HUES64 (cell line): ENCODE measurements at regions not wholly inside any gene's neighbourhood (a gene's known extent, or its start where the extent isn't known, plus 50 kb on each side); places are given as distances from the start of the nearest gene placed in this dataset.

Experiments used
- H3K27ac ChIP-seq: 2 replicates; pipeline ENCODE4 v1.7.0; 2013; ENCODE audit warnings: low read depth, low read length, inconsistent platforms
- H3K27me3 ChIP-seq: 2 replicates; pipeline ENCODE4 v1.6.1; 2013; ENCODE audit warnings: mild to moderate bottlenecking, low read length; ENCODE audit not compliant: insufficient read depth
- H3K36me3 ChIP-seq: 2 replicates; pipeline ENCODE4 v1.6.1; 2013; ENCODE audit warnings: mild to moderate bottlenecking, low read length; ENCODE audit not compliant: insufficient read depth
- H3K4me1 ChIP-seq: 2 replicates; pipeline ENCODE4 v1.6.1; 2013; ENCODE audit warnings: mild to moderate bottlenecking, low read length, moderate library complexity; ENCODE audit not compliant: insufficient read depth
- H3K4me3 ChIP-seq: 2 replicates; pipeline ENCODE4 v1.5.1; 2013; ENCODE audit warnings: mild to moderate bottlenecking, low read length, moderate library complexity
- H3K9ac ChIP-seq: 2 replicates; pipeline ENCODE4 v1.6.1; 2013; ENCODE audit warnings: mild to moderate bottlenecking, low read depth, low read length
- H3K9me3 ChIP-seq: 2 replicates; pipeline ENCODE4 v1.6.1; 2013; ENCODE audit warnings: low read depth, low read length; ENCODE audit not compliant: insufficient read depth
- WGBS: fragments of 150-250, 120-280 bp; methylation state at CpG from one replicate; pipeline ENCODE4 v1.1.7; 2013; ENCODE audit warnings: missing lambda C conversion rate; 5-methylcytosine and 5-hydroxymethylcytosine counted together

GRCh38 chr18:25446972-25447371, 95.0 kb upstream of the ZNF521 start:
- H3K4me1 ChIP-seq, result no peaks in the 10 kb centered on the region
- H3K4me3 ChIP-seq, result no peak overlapping the region
- H3K36me3 ChIP-seq, result no peaks in the 10 kb centered on the region
- WGBS, result 86% methylated on average over 3 of the region's 3 CpGs
- peaks cover 12% of the 10 kb centered on the region; the same call in 1 of the 2 replicates for H3K9me3 ChIP-seq
- H3K27me3 ChIP-seq, result no peaks in the 10 kb centered on the region
- H3K27ac ChIP-seq, result no peak overlapping the region
- H3K9ac ChIP-seq, result no peak overlapping the region

GRCh38 chr18:25445430-25445829, 93.5 kb upstream of the ZNF521 start:
- H3K4me1 ChIP-seq, result no peaks in the 10 kb centered on the region
- 0 out of 2 replicates have a peak, but pooled peaks cover 8% of the 10 kb centered on the region for H3K9me3 ChIP-seq
- no peaks in the 10 kb centered on the region for H3K36me3 ChIP-seq
- no peak overlapping the region for H3K4me3 ChIP-seq
- 95% methylated on average over 5 of the region's 5 CpGs for WGBS
- H3K27me3 ChIP-seq, result no peaks in the 10 kb centered on the region
- H3K27ac ChIP-seq, result no peak overlapping the region
- H3K9ac ChIP-seq, result no peak overlapping the region

GRCh38 chr18:25443776-25444175, 91.8 kb upstream of the ZNF521 start:
- H3K4me3 ChIP-seq, result no peak overlapping the region
- H3K27me3 ChIP-seq, result no peaks in the 10 kb centered on the region
- H3K4me1 ChIP-seq, result no peaks in the 10 kb centered on the region
- no peak overlapping the region for H3K27ac ChIP-seq
- H3K9me3 ChIP-seq, result 0 out of 2 replicates have a peak, but pooled peaks cover 8% of the 10 kb centered on the region
- no peaks in the 10 kb centered on the region for H3K36me3 ChIP-seq
- no peak overlapping the region for H3K9ac ChIP-seq

- Histone ChIP-seq H3K4me3 (no peak overlapping the region), H3K9ac (no peak overlapping the region), H3K27me3 (no peaks in the 10 kb centered on the region), H3K27ac (no peak overlapping the region), H3K36me3 (no peaks in the 10 kb centered on the region), H3K9me3 (no peaks in the 10 kb centered on the region), H3K4me1 (no peaks in the 10 kb centered on the region)
- WGBS, result 96% methylated on average over 3 of the region's 3 CpGs
Measured at GRCh38 chr18:25435149-25435782, 83.3 kb upstream of the ZNF521 start.

- no peaks in the 10 kb centered on the region for H3K27me3 ChIP-seq
Measured at GRCh38 chr18:25434745-25435144, 82.8 kb upstream of the ZNF521 start.

GRCh38 chr18:25433590-25433989, 81.6 kb upstream of the ZNF521 start:
- H3K9ac ChIP-seq, result no peak overlapping the region
- H3K36me3 ChIP-seq, result no peaks in the 10 kb centered on the region
- H3K4me3 ChIP-seq, result no peak overlapping the region
- WGBS, result 89% methylated on average over 3 of the region's 3 CpGs
- H3K27ac ChIP-seq, result no peak overlapping the region
- no peaks in the 10 kb centered on the region for H3K4me1 ChIP-seq
- H3K9me3 ChIP-seq, result no peaks in the 10 kb centered on the region
- H3K27me3 ChIP-seq, result no peaks in the 10 kb centered on the region

More at GRCh38 chr18:25434745-25435144, 82.8 kb upstream of the ZNF521 start:
- Histone ChIP-seq H3K9me3 (no peaks in the 10 kb centered on the region), H3K27ac (no peak overlapping the region), H3K36me3 (no peaks in the 10 kb centered on the region), H3K4me1 (no peaks in the 10 kb centered on the region), H3K4me3 (no peak overlapping the region), H3K9ac (no peak overlapping the region)
- 89% methylated on average over 2 of the region's 2 CpGs for WGBS

GRCh38 chr18:25425024-25425423, 73.1 kb upstream of the ZNF521 start:
- no peaks in the 10 kb centered on the region for H3K9me3 ChIP-seq
- peaks cover 2% of the 10 kb centered on the region; the same call in 1 of the 2 replicates for H3K4me1 ChIP-seq
- H3K27ac ChIP-seq, result no peak overlapping the region
- H3K36me3 ChIP-seq, result no peaks in the 10 kb centered on the region
- WGBS, result 91% methylated on average over 5 of the region's 5 CpGs
- H3K9ac ChIP-seq, result no peak overlapping the region
- no peaks in the 10 kb centered on the region for H3K27me3 ChIP-seq
- no peak overlapping the region for H3K4me3 ChIP-seq

GRCh38 chr18:25423760-25424159, 71.8 kb upstream of the ZNF521 start:
- peaks cover 2% of the 10 kb centered on the region; the same call in 1 of the 2 replicates for H3K4me1 ChIP-seq
- no peak overlapping the region for H3K4me3 ChIP-seq
- H3K36me3 ChIP-seq, result no peaks in the 10 kb centered on the region
- H3K9me3 ChIP-seq, result no peaks in the 10 kb centered on the region
- no peak overlapping the region for H3K9ac ChIP-seq
- no peak overlapping the region for H3K27ac ChIP-seq
- WGBS, result 65% methylated on average over 2 of the region's 2 CpGs
- no peaks in the 10 kb centered on the region for H3K27me3 ChIP-seq

GRCh38 chr18:25423267-25423666, 71.3 kb upstream of the ZNF521 start:
- Histone ChIP-seq H3K27me3 (no peaks in the 10 kb centered on the region), H3K9me3 (no peaks in the 10 kb centered on the region), H3K4me1 (peaks cover 2% of the 10 kb centered on the region; the same call in 1 of the 2 replicates), H3K27ac (no peak overlapping the region), H3K36me3 (no peaks in the 10 kb centered on the region), H3K9ac (no peak overlapping the region), H3K4me3 (no peak overlapping the region)
- WGBS, result 78% methylated on average over 2 of the region's 2 CpGs

GRCh38 chr18:25422230-25422629, 70.3 kb upstream of the ZNF521 start:
- 60% methylated on average over 1 of the region's 1 CpG for WGBS
- no peak overlapping the region for H3K4me3 ChIP-seq
- no peaks in the 10 kb centered on the region for H3K36me3 ChIP-seq
- H3K27me3 ChIP-seq, result no peaks in the 10 kb centered on the region
- H3K4me1 ChIP-seq, result peaks cover 2% of the 10 kb centered on the region; the same call in 1 of the 2 replicates
- H3K27ac ChIP-seq, result no peak overlapping the region
- H3K9me3 ChIP-seq, result no peaks in the 10 kb centered on the region
- no peak overlapping the region for H3K9ac ChIP-seq

GRCh38 chr18:25420077-25420825, 68.3 kb upstream of the ZNF521 start:
- WGBS, result 92% methylated on average over 13 of the region's 13 CpGs
- no peak overlapping the region for H3K27ac ChIP-seq

More at GRCh38 chr18:25420077-25420825, 68.3 kb upstream of the ZNF521 start:
- H3K36me3 ChIP-seq, result no peaks in the 10 kb centered on the region
- no peaks in the 10 kb centered on the region for H3K27me3 ChIP-seq
- H3K4me1 ChIP-seq, result peaks cover 2% of the 10 kb centered on the region; the same call in 1 of the 2 replicates
- no peak overlapping the region for H3K9ac ChIP-seq
- no peaks in the 10 kb centered on the region for H3K9me3 ChIP-seq
- H3K4me3 ChIP-seq, result no peak overlapping the region
